ENCODE measurements at regions not wholly inside any gene's neighbourhood (a gene's known extent, or its start where the extent isn't known, plus 50 kb on each side); places are given as distances from the start of the nearest gene placed in this dataset.

- TF ChIP-seq CTCF (IDR thresholded peaks at IDR 0.05; ENCODE audit: low read length) (no peak), EZH2 (optimal IDR thresholded peaks at IDR 0.05; ENCODE audit: low read depth, low read length) (no peak)
Measured at GRCh38 chr1:88484881-88485280, 199.2 kb upstream of the PKN2 start.
